Lower lobe of right lung (tissue), 2 donors: ENCODE measurements at regions not wholly inside any gene's neighbourhood (a gene's known extent, or its start where the extent isn't known, plus 50 kb on each side); places are given as distances from the start of the nearest gene placed in this dataset.

ENCODE experiments used
- ATAC-seq, 2 donors: fragments of 200-7000 bp; cut with Tn5 transposase; one replicate each; pipeline ENCODE4 v1.9.1; 2020 to 2022; ENCODE audit warnings: mild to moderate bottlenecking in 2 of 2, moderate library complexity in 2 of 2
- DNase-seq: peaks from one replicate; pipeline ENCODE4 v3.0.0-alpha.2; 2020
- H3K27ac ChIP-seq: fragments of 200-600 bp; one replicate; pipeline ENCODE4 v1.8.0; 2022
- H3K27me3 ChIP-seq: fragments of 200-600 bp; one replicate; pipeline ENCODE4 v1.8.0; 2022; ENCODE audit warnings: low read depth
- H3K36me3 ChIP-seq: fragments of 200-600 bp; one replicate; pipeline ENCODE4 v1.8.0; 2022; ENCODE audit warnings: mild to moderate bottlenecking
- H3K4me1 ChIP-seq: fragments of 200-600 bp; one replicate; pipeline ENCODE4 v1.8.0; 2022
- H3K4me3 ChIP-seq: fragments of 200-600 bp; one replicate; pipeline ENCODE4 v1.8.0; 2022; ENCODE audit warnings: mild to moderate bottlenecking
- H3K9me3 ChIP-seq: fragments of 200-600 bp; one replicate; pipeline ENCODE4 v1.8.0; 2022
- CTCF ChIP-seq: fragments of 200-600 bp; IDR thresholded peaks from one replicate; pipeline ENCODE4 v1.8.0; 2022; ENCODE audit warnings: antibody characterized with exemption, mild to moderate bottlenecking
- intact Hi-C: fragments of 100-400 bp; cut with DNase I; formaldehyde crosslinking; loops from one replicate; pipeline ENCODE4 v1.11.0; 2022
- donor health status: DM: no; HTN: yes; CAD: no; lungs with severe emphysema.

GRCh38 chr5:74462356-74462755 is 178.2 kb downstream of the ENC1 start:
- Histone ChIP-seq H3K36me3 (no peaks in the 10 kb centered on the region), H3K4me3 (no peak overlapping the region), H3K27ac (no peak overlapping the region), H3K27me3 (no peaks in the 10 kb centered on the region), H3K9me3 (no peaks in the 10 kb centered on the region), H3K4me1 (no peaks in the 10 kb centered on the region)
- intact Hi-C loops: no loop called here
- no peak for DNase-seq
- TF ChIP-seq CTCF: no peak
- ATAC-seq: no peak

DNA sequence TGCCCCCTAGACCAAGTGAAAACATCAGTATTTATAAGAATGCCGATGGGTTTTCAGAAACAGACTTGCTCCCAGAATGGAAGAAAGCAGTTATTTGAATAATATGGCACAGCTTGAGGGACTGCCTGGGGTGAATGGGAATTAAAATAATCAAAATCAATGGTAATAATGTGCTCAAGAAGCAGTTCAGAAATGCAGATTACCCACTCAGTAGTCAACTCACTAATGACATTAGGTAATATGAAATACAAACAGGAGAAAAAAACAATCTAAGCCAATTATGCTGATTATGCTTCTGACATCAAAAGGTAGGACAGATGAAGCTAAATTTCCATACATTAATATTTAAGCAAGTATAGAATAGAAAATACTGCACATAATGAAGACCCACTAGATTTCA is 179.3 kb downstream of the ENC1 start:
- intact Hi-C loops: no loop called here
- DNase-seq (no peak), ATAC-seq (no peak)
- no peaks in the 10 kb centered on the region for H3K9me3 ChIP-seq
- H3K4me3 ChIP-seq: no peak overlapping the region
- no peak for TF ChIP-seq CTCF
- H3K4me1 ChIP-seq: no peaks in the 10 kb centered on the region
- H3K27ac ChIP-seq: no peak overlapping the region
- no peaks in the 10 kb centered on the region for H3K27me3 ChIP-seq
- no peaks in the 10 kb centered on the region for H3K36me3 ChIP-seq

- ATAC-seq: no peak
- H3K27me3 ChIP-seq: no peaks in the 10 kb centered on the region
- H3K4me1 ChIP-seq: no peaks in the 10 kb centered on the region
- intact Hi-C loops: no loop called here
- H3K4me3 ChIP-seq: no peak overlapping the region
- H3K27ac ChIP-seq: no peak overlapping the region
- H3K36me3 ChIP-seq: no peaks in the 10 kb centered on the region
- no peak for TF ChIP-seq CTCF
- no peaks in the 10 kb centered on the region for H3K9me3 ChIP-seq
- DNase-seq: no peak
Measured at GRCh38 chr5:74460694-74461093, 179.8 kb downstream of the ENC1 start.

DNA sequence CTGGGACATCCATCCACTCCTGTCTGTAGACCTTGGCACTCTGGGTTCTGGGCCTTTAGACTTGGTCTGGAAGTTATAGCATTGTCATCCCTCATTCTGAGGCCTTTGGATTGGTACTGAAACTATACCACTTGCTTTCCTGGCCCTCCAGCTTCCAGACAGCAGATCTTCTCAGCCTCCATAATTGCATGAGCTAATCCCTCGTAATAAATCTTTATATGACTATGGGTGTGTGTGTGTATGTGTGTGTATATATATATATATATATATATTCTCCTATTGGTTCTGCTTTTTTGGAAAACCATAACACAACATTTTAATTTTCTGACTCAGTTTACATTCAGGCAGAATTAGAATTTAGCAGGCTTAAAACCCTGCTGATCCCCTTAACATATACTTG is 180.5 kb downstream of the ENC1 start:
- H3K27me3 ChIP-seq: no peaks in the 10 kb centered on the region
- no peak for ATAC-seq
- no peaks in the 10 kb centered on the region for H3K36me3 ChIP-seq
- H3K9me3 ChIP-seq: no peaks in the 10 kb centered on the region
- TF ChIP-seq CTCF: no peak
- intact Hi-C loops: no loop called here
- no peak overlapping the region for H3K27ac ChIP-seq
- no peak overlapping the region for H3K4me3 ChIP-seq
- no peak for DNase-seq
- no peaks in the 10 kb centered on the region for H3K4me1 ChIP-seq

DNA sequence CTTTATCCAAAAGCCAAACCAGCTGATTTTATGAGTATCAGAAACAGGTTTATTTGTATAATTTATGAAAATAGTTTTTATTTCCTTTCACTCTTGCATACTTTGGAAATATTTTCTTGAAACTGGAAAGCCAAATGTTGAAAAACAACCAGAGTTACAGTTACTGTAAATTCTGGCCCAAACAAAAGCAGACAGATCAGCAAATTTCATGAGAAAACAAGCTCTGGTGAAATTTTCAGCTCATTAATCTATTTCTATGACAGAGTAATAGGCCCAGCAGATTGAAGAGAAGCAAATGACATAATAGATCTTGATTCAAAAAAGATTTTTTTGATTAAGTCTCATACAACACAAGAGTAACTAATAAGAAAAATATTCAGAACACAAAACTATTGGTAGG is 182.7 kb downstream of the ENC1 start:
- ATAC-seq (no peak), DNase-seq (no peak)
- intact Hi-C loops: no loop called here
- no peaks in the 10 kb centered on the region for H3K9me3 ChIP-seq
- no peak overlapping the region for H3K27ac ChIP-seq
- H3K4me3 ChIP-seq: no peak overlapping the region
- H3K36me3 ChIP-seq: no peaks in the 10 kb centered on the region
- H3K27me3 ChIP-seq: no peaks in the 10 kb centered on the region
- no peak for TF ChIP-seq CTCF
- H3K4me1 ChIP-seq: no peaks in the 10 kb centered on the region
